ENCODE measurements at regions not wholly inside any gene's neighbourhood (a gene's known extent, or its start where the extent isn't known, plus 50 kb on each side); places are given as distances from the start of the nearest gene placed in this dataset.

DNA sequence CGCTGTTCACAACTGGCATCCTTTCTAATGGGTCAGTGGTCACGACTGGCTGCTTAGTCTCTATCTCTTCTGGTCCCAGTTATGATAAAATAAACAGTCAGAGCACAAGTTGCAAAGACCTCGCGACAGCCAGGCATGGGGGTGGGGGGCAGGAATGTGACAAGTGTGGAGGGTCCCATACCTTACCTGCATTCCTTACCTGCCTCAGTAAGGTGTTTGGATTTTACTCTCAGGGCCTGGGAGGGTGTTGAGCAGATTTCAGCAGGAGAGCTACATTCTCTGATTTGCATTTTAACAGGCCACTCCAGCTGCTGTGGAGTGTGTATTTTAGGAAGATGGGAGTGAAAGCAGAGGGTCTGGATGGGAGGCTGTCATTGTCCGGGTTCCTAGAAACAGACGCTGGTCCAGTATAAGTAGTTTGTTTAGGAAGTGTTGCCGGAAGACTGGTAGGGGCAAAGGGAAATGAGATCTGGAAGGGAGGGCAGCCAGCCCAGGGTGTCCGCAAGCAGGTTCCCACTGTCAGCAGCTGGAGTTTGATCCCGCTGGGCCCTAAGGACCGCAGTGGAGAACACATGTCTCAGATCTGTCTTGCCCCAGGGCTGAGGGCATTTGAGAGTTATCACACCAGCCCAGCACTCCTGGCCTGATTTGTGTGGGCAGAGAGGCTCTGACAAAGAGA lies 920.0 kb downstream of the UQCRFS1 start:
- Histone ChIP-seq H3K36me3 (no peaks in the 10 kb centered on the region), H3K4me1 (no peaks in the 10 kb centered on the region), H3K4me3 (no peak overlapping the region), H3K9me3 (peaks cover 0 to 7% (median 0%) of the 10 kb centered on the region in 8 donors), H3K27ac (no peak overlapping the region), H3K27me3 (replicated peaks in 1 of 7) (no peaks in the 10 kb centered on the region)
- intact Hi-C loops (cut with DNase I; ENCODE audit: low total_unique reads) = no loop called here
- no peak for TF ChIP-seq POLR2AphosphoS5 (IDR thresholded peaks at IDR 0.05)
- no peak for DNase-seq
- 51 to 75% (median 57%) methylated on average over 10 of the region's 10 CpGs for WGBS, 5 donors

- no peak for DNase-seq
- Histone ChIP-seq H3K9me3 (peaks cover 0 to 9% (median 0%) of the 10 kb centered on the region in 8 donors), H3K27ac (no peak overlapping the region), H3K4me3 (no peak overlapping the region), H3K27me3 (replicated peaks in 1 of 7) (no peaks in the 10 kb centered on the region), H3K36me3 (no peaks in the 10 kb centered on the region), H3K4me1 (no peaks in the 10 kb centered on the region)
- 49 to 89% (median 77%) methylated on average over 4 of the region's 4 CpGs for WGBS, 5 donors
- intact Hi-C loops (cut with DNase I; ENCODE audit: low total_unique reads) = no loop called here
- no peak for TF ChIP-seq POLR2A (IDR thresholded peaks at IDR 0.05)
- no peak for TF ChIP-seq CTCF (IDR thresholded peaks at IDR 0.05 in 8 of 11, conservative IDR thresholded peaks at IDR 0.05 in 3 of 11)
- TF ChIP-seq POLR2AphosphoS5 (IDR thresholded peaks at IDR 0.05) = no peak
Measured at GRCh38 chr19:28291874-28292273, 921.1 kb downstream of the UQCRFS1 start.

DNA sequence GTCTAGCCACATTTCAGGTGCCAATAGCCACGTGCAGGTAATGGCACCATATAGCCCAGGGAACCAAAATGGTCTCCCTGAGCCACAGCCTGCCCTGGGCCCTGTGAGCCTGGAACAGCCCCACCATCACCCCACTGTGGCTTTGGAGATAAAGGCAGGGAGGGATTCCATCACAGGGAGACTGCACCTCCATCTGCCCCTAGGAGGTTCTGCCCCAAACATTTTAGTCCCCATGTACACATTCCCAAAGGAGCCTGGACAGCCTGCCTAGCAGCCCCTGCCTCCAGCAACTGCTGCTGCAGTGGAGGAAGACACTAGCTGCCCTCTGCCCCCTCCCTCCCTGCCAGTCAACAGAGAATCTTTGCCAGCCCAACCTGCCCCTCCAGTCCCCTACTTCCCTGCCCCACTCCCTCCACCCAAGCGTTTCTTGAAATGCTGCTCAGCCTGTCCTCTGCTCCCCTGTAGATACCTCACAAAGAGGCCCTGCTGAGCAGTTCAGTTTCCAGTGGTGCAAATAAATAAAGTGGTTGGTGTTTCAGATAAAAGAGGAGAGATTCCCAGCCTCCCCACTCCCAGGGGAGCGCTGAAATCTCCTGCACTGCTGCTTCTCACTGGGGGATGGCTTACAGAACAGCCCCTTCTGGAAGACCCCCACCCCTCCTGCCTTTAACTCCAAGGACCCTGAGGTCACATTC lies 921.8 kb downstream of the UQCRFS1 start:
- intact Hi-C loops (cut with DNase I; ENCODE audit: low total_unique reads) = no loop called here
- H3K36me3 ChIP-seq = no peaks in the 10 kb centered on the region
- TF ChIP-seq POLR2A (IDR thresholded peaks at IDR 0.05) (no peak), POLR2AphosphoS5 (IDR thresholded peaks at IDR 0.05) (no peak), CTCF (IDR thresholded peaks at IDR 0.05 in 8 of 11, conservative IDR thresholded peaks at IDR 0.05 in 3 of 11) (no peak)
- no peak for DNase-seq
- no peaks in the 10 kb centered on the region for H3K4me1 ChIP-seq
- no peak overlapping the region for H3K27ac ChIP-seq
- no peaks in the 10 kb centered on the region for H3K27me3 ChIP-seq (replicated peaks in 1 of 7)
- H3K4me3 ChIP-seq = no peak overlapping the region
- H3K9me3 ChIP-seq = peaks cover 0 to 17% (median 0%) of the 10 kb centered on the region in 8 donors
- 70 to 81% (median 72%) methylated on average over 3 of the region's 3 CpGs for WGBS, 5 donors

DNA sequence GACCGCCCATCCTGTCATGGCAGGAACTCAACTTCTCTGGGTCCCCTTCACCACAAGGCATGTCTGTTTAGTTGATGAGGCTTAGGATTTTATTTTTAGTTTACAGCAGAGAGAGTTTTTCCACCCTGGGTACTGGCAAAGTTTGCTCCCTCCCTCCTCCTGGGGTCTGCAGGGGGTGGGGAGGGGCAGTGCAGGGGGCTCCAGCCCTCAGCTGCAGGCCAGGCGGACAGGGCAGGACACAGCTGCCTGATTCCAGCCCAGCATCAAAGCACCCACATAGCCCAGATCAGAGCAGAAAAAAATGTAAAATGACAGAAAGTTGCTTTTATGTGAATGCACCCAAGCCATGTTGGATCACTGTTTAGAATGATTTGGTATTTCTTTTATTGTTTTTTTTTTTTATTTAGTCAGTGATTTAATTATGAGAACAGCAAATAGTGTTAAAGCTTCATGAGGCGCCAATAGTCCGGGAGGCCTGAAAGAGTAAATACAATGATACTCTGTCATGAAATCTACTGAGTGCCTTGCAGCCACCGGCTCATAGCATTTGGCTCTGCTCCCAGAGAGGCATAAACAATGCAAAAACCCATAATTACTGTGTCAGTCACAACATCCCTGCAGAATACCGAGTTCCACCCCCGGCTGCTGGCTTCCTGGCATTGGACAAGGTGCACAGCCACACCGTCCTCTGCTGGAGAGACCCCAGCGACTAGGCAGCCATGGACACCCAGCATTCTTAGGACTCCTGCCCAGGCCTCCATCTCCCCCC lies 923.5 kb downstream of the UQCRFS1 start:
- Histone ChIP-seq H3K36me3 (no peaks in the 10 kb centered on the region), H3K4me1 (no peaks in the 10 kb centered on the region), H3K4me3 (no peak overlapping the region), H3K9me3 (peaks cover 0 to 20% (median 0%) of the 10 kb centered on the region in 8 donors), H3K27ac (no peak overlapping the region), H3K27me3 (replicated peaks in 1 of 7) (no peaks in the 10 kb centered on the region)
- DNase-seq = no peak
- 48 to 52% (median 50%) methylated on average over 9 of the region's 9 CpGs for WGBS, 5 donors
- intact Hi-C loops (cut with DNase I; ENCODE audit: low total_unique reads) = no loop called here
- TF ChIP-seq POLR2AphosphoS5 (IDR thresholded peaks at IDR 0.05) (no peak), CTCF (IDR thresholded peaks at IDR 0.05 in 8 of 11, conservative IDR thresholded peaks at IDR 0.05 in 3 of 11) (no peak), POLR2A (IDR thresholded peaks at IDR 0.05) (no peak)

All from spleen (tissue), 11 donors.